MM.1S (cell line): ENCODE measurements at regions not wholly inside any gene's neighbourhood (a gene's known extent, or its start where the extent isn't known, plus 50 kb on each side); places are given as distances from the start of the nearest gene placed in this dataset.

Source experiments
- EZH2 ChIP-seq: fragments of 300-600 bp; sonication (generic); optimal IDR thresholded peaks from 2 replicates; pipeline ENCODE3; 2017; ENCODE audit warnings: low read depth, mild to moderate bottlenecking, antibody characterized with exemption, low read length, mixed read lengths
- EZH2phosphoT487 ChIP-seq: fragments of 300-600 bp; sonication (generic); IDR thresholded peaks from 2 replicates; pipeline ENCODE4 v1.6.1; 2018; ENCODE audit warnings: antibody characterized with exemption, low read length
- TF ChIP-seq, protein P1 (sequence below): fragments of 300-600 bp; sonication (generic); IDR thresholded peaks from 2 replicates; pipeline ENCODE4 v1.5.1; 2016; ENCODE audit warnings: antibody characterized with exemption, low read length, mixed read lengths

GRCh38 chr2:149920389-149920788, 332.8 kb upstream of the MMADHC start:
- TF ChIP-seq, protein P1, sequence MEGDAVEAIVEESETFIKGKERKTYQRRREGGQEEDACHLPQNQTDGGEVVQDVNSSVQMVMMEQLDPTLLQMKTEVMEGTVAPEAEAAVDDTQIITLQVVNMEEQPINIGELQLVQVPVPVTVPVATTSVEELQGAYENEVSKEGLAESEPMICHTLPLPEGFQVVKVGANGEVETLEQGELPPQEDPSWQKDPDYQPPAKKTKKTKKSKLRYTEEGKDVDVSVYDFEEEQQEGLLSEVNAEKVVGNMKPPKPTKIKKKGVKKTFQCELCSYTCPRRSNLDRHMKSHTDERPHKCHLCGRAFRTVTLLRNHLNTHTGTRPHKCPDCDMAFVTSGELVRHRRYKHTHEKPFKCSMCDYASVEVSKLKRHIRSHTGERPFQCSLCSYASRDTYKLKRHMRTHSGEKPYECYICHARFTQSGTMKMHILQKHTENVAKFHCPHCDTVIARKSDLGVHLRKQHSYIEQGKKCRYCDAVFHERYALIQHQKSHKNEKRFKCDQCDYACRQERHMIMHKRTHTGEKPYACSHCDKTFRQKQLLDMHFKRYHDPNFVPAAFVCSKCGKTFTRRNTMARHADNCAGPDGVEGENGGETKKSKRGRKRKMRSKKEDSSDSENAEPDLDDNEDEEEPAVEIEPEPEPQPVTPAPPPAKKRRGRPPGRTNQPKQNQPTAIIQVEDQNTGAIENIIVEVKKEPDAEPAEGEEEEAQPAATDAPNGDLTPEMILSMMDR, result no peak
- TF ChIP-seq EZH2, result no peak
- TF ChIP-seq EZH2phosphoT487, result no peak
